HCT116 (cell line): ENCODE measurements at regions not wholly inside any gene's neighbourhood (a gene's known extent, or its start where the extent isn't known, plus 50 kb on each side); places are given as distances from the start of the nearest gene placed in this dataset.

Source experiments
- ATAC-seq: fragments of 200-7000 bp; cut with Tn5 transposase; 2 replicates; pipeline ENCODE4 v1.9.1; 2020; ENCODE audit warnings: mild to moderate bottlenecking, moderate library complexity
- BruUV-seq: library from RNA; stranded (reverse); fragments of 400-500 nt; replicated peaks from 2 replicates; lab custom pipeline; 2021; lab: Mats Ljungman, UMichigan
- CTCF ChIA-PET: fragments of 300-600 bp; sonication (Branson Sonifier 250); formaldehyde crosslinking; loops from one replicate; lab custom pipeline; 2021; ENCODE audit warnings: antibody characterized with exemption; lab: Charles Lee
- POLR2A ChIA-PET: fragments of 300-600, 350-600 bp; sonication (Branson Sonifier 250); formaldehyde crosslinking; loops from one replicate; lab custom pipeline; 2021; ENCODE audit warnings: antibody characterized with exemption; lab: Charles Lee
- RAD21 ChIA-PET, 2 experiments: fragments of 300-600 bp; sonication (Branson Sonifier 250); formaldehyde crosslinking; loops; one replicate each; lab custom pipeline; 2023; ENCODE audit warnings: low total read pairs in 2 of 2; ENCODE audit not compliant: uncharacterized antibody in 2 of 2, unreplicated experiment in 2 of 2, low non-redundant PET in 1 of 2; lab: Charles Lee
- DNase-seq: peaks from one replicate; pipeline ENCODE4 v3.0.0-alpha.2; 2010; ENCODE audit warnings: low read depth, low spot score
- H2AFZ ChIP-seq: fragments of 200-600 bp; shearing (Covaris generic), sonication (generic); 2 replicates; pipeline ENCODE4 v1.6.1; 2017; ENCODE audit warnings: low read depth, mixed run types, mixed read lengths, antibody characterized with exemption, low read length; ENCODE audit not compliant: poor library complexity, severe bottlenecking
- H3K27ac ChIP-seq: 2 replicates; pipeline ENCODE4 v1.5.1; 2012; ENCODE audit warnings: low read depth, low read length
- H3K27me3 ChIP-seq: fragments of 200-600 bp; sonication (generic); 2 replicates; pipeline ENCODE4 v1.6.1; 2016; ENCODE audit warnings: mixed run types, low read length, mixed read lengths; ENCODE audit not compliant: insufficient read depth
- H3K36me3 ChIP-seq, 2 experiments: fragments of 200-500 bp in 1 of 2; fragments of 200-600 bp in 1 of 2; sonication (Bioruptor generic) in 1 of 2; sonication (generic) in 1 of 2; 2 replicates each; pipeline versions ENCODE4 v1.5.1 to v1.6.1; 2014 to 2016; ENCODE audit warnings: low read length in 2 of 2, inconsistent platforms in 1 of 2, mixed read lengths in 1 of 2, mixed run types in 1 of 2; ENCODE audit not compliant: insufficient read depth in 2 of 2, control insufficient read depth in 1 of 2
- H3K4me1 ChIP-seq, 2 experiments: fragments of 200-600 bp in 1 of 2; sonication (generic) in 1 of 2; 2 replicates each; pipeline versions ENCODE4 v1.5.1 to v1.6.1; 2012 to 2017; ENCODE audit warnings: low read length in 2 of 2, inconsistent platforms in 1 of 2, mild to moderate bottlenecking in 1 of 2, mixed read lengths in 1 of 2, mixed run types in 1 of 2, moderate library complexity in 1 of 2; ENCODE audit not compliant: insufficient read depth in 2 of 2, control insufficient read depth in 1 of 2
- H3K4me2 ChIP-seq: fragments of 200-600 bp; sonication (generic); 2 replicates; pipeline ENCODE4 v1.6.1; 2017; ENCODE audit warnings: mixed run types, low read length, mixed read lengths
- H3K4me3 ChIP-seq, 2 experiments: fragments of 200-600 bp in 1 of 2; sonication (generic) in 1 of 2; replicated peaks in 1 of 2; 2 replicates each; pipeline ENCODE4 v1.5.1; 2011 to 2016; ENCODE audit warnings: low read length in 2 of 2, control low read depth in 1 of 2, low read depth in 1 of 2, mild to moderate bottlenecking in 1 of 2, mixed read lengths in 1 of 2, mixed run types in 1 of 2
- H3K79me2 ChIP-seq: fragments of 200-600 bp; sonication (generic); 2 replicates; pipeline ENCODE4 v1.6.1; 2017; ENCODE audit warnings: mild to moderate bottlenecking, mixed run types, low read length, moderate library complexity, mixed read lengths; ENCODE audit not compliant: insufficient read depth
- H3K9ac ChIP-seq: fragments of 200-600 bp; sonication (generic); 2 replicates; pipeline ENCODE4 v1.6.1; 2016; ENCODE audit warnings: low read length, mixed read lengths
- H3K9me2 ChIP-seq: fragments of 200-600 bp; sonication (generic), shearing (Covaris generic); 2 replicates; pipeline ENCODE4 v1.6.1; 2017; ENCODE audit warnings: mixed run types, mild to moderate bottlenecking, moderate library complexity; ENCODE audit not compliant: insufficient read depth
- H3K9me3 ChIP-seq, 2 experiments: fragments of 200-500 bp in 1 of 2; fragments of 200-600 bp in 1 of 2; sonication (Bioruptor generic) in 1 of 2; sonication (generic) in 1 of 2; 2 replicates each; pipeline ENCODE4 v1.6.1; 2014 to 2017; ENCODE audit warnings: low read length in 2 of 2, mixed read lengths in 2 of 2, inconsistent platforms in 1 of 2, low read depth in 1 of 2, mild to moderate bottlenecking in 1 of 2, mixed run types in 1 of 2, moderate library complexity in 1 of 2; ENCODE audit not compliant: control insufficient read depth in 1 of 2, insufficient read depth in 1 of 2
- H4K20me1 ChIP-seq: fragments of 200-600 bp; sonication (generic), shearing (Covaris generic); 2 replicates; pipeline ENCODE4 v1.6.1; 2017; ENCODE audit warnings: mixed run types, mild to moderate bottlenecking, moderate library complexity; ENCODE audit not compliant: insufficient read depth
- CTCF ChIP-seq, 3 experiments: fragments of 200-600 bp in 1 of 3; sonication (generic) in 1 of 3; IDR thresholded peaks in 2 of 3; conservative IDR thresholded peaks in 1 of 3; 2 replicates each; pipeline ENCODE4 v1.5.1; 2012 to 2017; ENCODE audit warnings: low read depth in 2 of 3, low read length in 2 of 3, antibody characterized with exemption in 1 of 3, borderline replicate concordance in 1 of 3, control low read depth in 1 of 3, mild to moderate bottlenecking in 1 of 3, mixed read lengths in 1 of 3, mixed run types in 1 of 3, moderate library complexity in 1 of 3; ENCODE audit not compliant: insufficient read depth in 1 of 3
- EZH2 ChIP-seq: fragments of 200-600 bp; sonication (generic); IDR thresholded peaks from 2 replicates; pipeline ENCODE4 v1.6.1; 2017; ENCODE audit warnings: antibody characterized with exemption, mixed run types
- FOSL1 ChIP-seq: IDR thresholded peaks from 2 replicates; pipeline ENCODE4 v1.6.1; 2012; ENCODE audit warnings: low read depth
- JUND ChIP-seq: IDR thresholded peaks from 2 replicates; pipeline ENCODE4 v1.6.1; 2012
- POLR2AphosphoS5 ChIP-seq: IDR thresholded peaks from 2 replicates; pipeline ENCODE4 v1.6.1; 2011; ENCODE audit warnings: mild to moderate bottlenecking, low read depth, low read length, moderate library complexity
- RAD21 ChIP-seq: IDR thresholded peaks from 2 replicates; pipeline ENCODE4 v1.6.1; 2012; ENCODE audit warnings: low read depth, mild to moderate bottlenecking
- REST ChIP-seq: IDR thresholded peaks from 2 replicates; pipeline ENCODE4 v1.6.1; 2012; ENCODE audit warnings: low read depth
- SIN3A ChIP-seq: IDR thresholded peaks from 2 replicates; pipeline ENCODE4 v1.6.1; 2012; ENCODE audit warnings: low read depth
- SP1 ChIP-seq: IDR thresholded peaks from 2 replicates; pipeline ENCODE4 v1.6.1; 2012; ENCODE audit warnings: low read depth
- SRF ChIP-seq: IDR thresholded peaks from 2 replicates; pipeline ENCODE4 v1.6.1; 2012; ENCODE audit warnings: low read depth
- TCF7L2 ChIP-seq: IDR thresholded peaks from 2 replicates; pipeline ENCODE4 v1.7.0; 2011; ENCODE audit warnings: borderline replicate concordance, inconsistent platforms; ENCODE audit not compliant: insufficient read depth, insufficient read length; ENCODE audit errors: extremely low read depth
- ZBTB33 ChIP-seq: IDR thresholded peaks from 2 replicates; pipeline ENCODE4 v1.6.1; 2011; ENCODE audit warnings: mild to moderate bottlenecking, low read length, moderate library complexity; ENCODE audit not compliant: insufficient replicate concordance; ENCODE audit errors: extremely low read depth
- ZFX ChIP-seq: fragments of 450-650 bp; IDR thresholded peaks from 2 replicates; pipeline ENCODE4 v1.6.1; 2017
- intact Hi-C: fragments of 100-400 bp; cut with micrococcal nuclease; formaldehyde crosslinking; loops from 2 replicates; pipeline ENCODE4 v1.10.0; 2022

- no peak overlapping the region for H3K9ac ChIP-seq
- no peak for ATAC-seq
- TF ChIP-seq SP1 (no peak), EZH2 (no peak), RAD21 (no peak)
- CTCF ChIA-PET = no interaction called here
- no peaks in the 10 kb centered on the region for H3K27me3 ChIP-seq
- H3K9me3 ChIP-seq = no peaks in the 10 kb centered on the region
- DNase-seq = no peak
- H3K4me3 ChIP-seq = no peak overlapping the region
- H2AFZ ChIP-seq = no peak overlapping the region
- no peaks in the 10 kb centered on the region for H3K9me2 ChIP-seq
- H3K79me2 ChIP-seq = no peaks in the 10 kb centered on the region
- H4K20me1 ChIP-seq = no peaks in the 10 kb centered on the region
- H3K27ac ChIP-seq = no peak overlapping the region
- no peaks in the 10 kb centered on the region for H3K4me1 ChIP-seq
- BruUV-seq = no TSS peak
- RAD21 ChIA-PET = no interaction called here
- H3K36me3 ChIP-seq = no peaks in the 10 kb centered on the region
- intact Hi-C loops = no loop called here
- POLR2A ChIA-PET = no interaction called here
- no peak overlapping the region for H3K4me2 ChIP-seq
Measured at GRCh38 chr11:109510316-109510715, 88.3 kb downstream of the C11orf87 start.

GRCh38 chr11:109511598-109511997 lies 89.6 kb downstream of the C11orf87 start:
- no peaks in the 10 kb centered on the region for H3K9me2 ChIP-seq
- no TSS peak for BruUV-seq
- H3K4me1 ChIP-seq = no peaks in the 10 kb centered on the region
- H3K79me2 ChIP-seq = no peaks in the 10 kb centered on the region
- H3K9ac ChIP-seq = no peak overlapping the region
- H4K20me1 ChIP-seq = no peaks in the 10 kb centered on the region
- ChIA-PET CTCF (no interaction called here), POLR2A (no interaction called here), RAD21 (no interaction called here)
- TF ChIP-seq ZBTB33 (no peak), REST (no peak), ZFX (no peak), FOSL1 (no peak), POLR2AphosphoS5 (no peak), TCF7L2 (no peak), JUND (no peak), SIN3A (no peak), CTCF (IDR thresholded peaks at IDR 0.05 in 2 of 3, conservative IDR thresholded peaks at IDR 0.05 in 1 of 3; ENCODE audit: borderline replicate concordance in 1 of 3, insufficient read depth in 1 of 3, low read depth in 2 of 3, low read length in 2 of 3) (no peak), SRF (no peak)
- H3K4me3 ChIP-seq = no peak overlapping the region
- H3K27ac ChIP-seq = no peak overlapping the region
- no peak overlapping the region for H3K4me2 ChIP-seq
- H3K27me3 ChIP-seq = no peaks in the 10 kb centered on the region
- intact Hi-C loops = no loop called here
- H3K9me3 ChIP-seq = no peaks in the 10 kb centered on the region
- ATAC-seq (no peak), DNase-seq (no peak)
- H2AFZ ChIP-seq = no peak overlapping the region
- H3K36me3 ChIP-seq = no peaks in the 10 kb centered on the region
